HepG2 (cell line): ENCODE measurements at regions not wholly inside any gene's neighbourhood (a gene's known extent, or its start where the extent isn't known, plus 50 kb on each side); places are given as distances from the start of the nearest gene placed in this dataset.

Experiments used
- ELF1 ChIP-seq: sonication (generic); formaldehyde crosslinking; IDR thresholded peaks from 2 replicates; pipeline ENCODE4 v1.4.0; 2020; ENCODE audit warnings: missing genetic modification reagents
- ETS1 ChIP-seq: sonication (generic); formaldehyde crosslinking; IDR thresholded peaks from 2 replicates; pipeline ENCODE4 v1.4.0; 2020; ENCODE audit warnings: missing genetic modification reagents
- FOSL1 ChIP-seq: sonication (generic); formaldehyde crosslinking; IDR thresholded peaks from 2 replicates; pipeline ENCODE4 v1.9.0; 2021; ENCODE audit warnings: missing genetic modification reagents, borderline replicate concordance
- HMGXB3 ChIP-seq: sonication (generic); formaldehyde crosslinking; IDR thresholded peaks from 2 replicates; pipeline ENCODE4 v1.4.0; 2020; ENCODE audit warnings: missing genetic modification reagents, borderline replicate concordance
- HOMEZ ChIP-seq: IDR thresholded peaks from 2 replicates; pipeline ENCODE4 v1.6.1; 2016; ENCODE audit warnings: low read depth
- HOXA3 ChIP-seq: sonication (generic); formaldehyde crosslinking; IDR thresholded peaks from 2 replicates; pipeline ENCODE4 v1.5.0; 2020; ENCODE audit warnings: missing genetic modification reagents
- IKZF5 ChIP-seq: IDR thresholded peaks from 2 replicates; pipeline ENCODE4 v1.6.1; 2018; ENCODE audit warnings: missing genetic modification reagents, mild to moderate bottlenecking, missing compliant biosample characterization
- MEF2D ChIP-seq: sonication (generic); formaldehyde crosslinking; IDR thresholded peaks from 2 replicates; pipeline ENCODE4 v1.5.1; 2020; ENCODE audit warnings: mild to moderate bottlenecking, missing genetic modification reagents
- PITX1 ChIP-seq: sonication (generic); formaldehyde crosslinking; IDR thresholded peaks from 2 replicates; pipeline ENCODE4 v1.5.1; 2020; ENCODE audit warnings: mild to moderate bottlenecking, missing genetic modification reagents
- SMAD3 ChIP-seq: sonication (generic); formaldehyde crosslinking; IDR thresholded peaks from 2 replicates; pipeline ENCODE4 v1.4.0; 2020; ENCODE audit warnings: missing genetic modification reagents
- SNAI1 ChIP-seq: sonication (generic); formaldehyde crosslinking; IDR thresholded peaks from 2 replicates; pipeline ENCODE4 v1.5.0; 2020; ENCODE audit warnings: mild to moderate bottlenecking, missing genetic modification reagents, borderline replicate concordance
- SPEN ChIP-seq: sonication (generic); formaldehyde crosslinking; IDR thresholded peaks from 2 replicates; pipeline ENCODE4 v1.5.1; 2020; ENCODE audit warnings: low read depth, mild to moderate bottlenecking, missing genetic modification reagents
- ZBTB4 ChIP-seq: sonication (generic); formaldehyde crosslinking; IDR thresholded peaks from 2 replicates; pipeline ENCODE4 v1.4.0; 2020; ENCODE audit warnings: missing genetic modification reagents, mild to moderate bottlenecking, borderline replicate concordance
- ZBTB7A ChIP-seq: sonication (generic); formaldehyde crosslinking; IDR thresholded peaks from 2 replicates; pipeline ENCODE4 v1.8.0; 2022; ENCODE audit warnings: mild to moderate bottlenecking, missing genetic modification reagents
- ZNF501 ChIP-seq: sonication (generic); formaldehyde crosslinking; IDR thresholded peaks from 2 replicates; pipeline ENCODE4 v1.5.1; 2020; ENCODE audit warnings: mild to moderate bottlenecking, moderate library complexity, missing genetic modification reagents
- ZNF629 ChIP-seq: sonication (generic); formaldehyde crosslinking; conservative IDR thresholded peaks from 2 replicates; pipeline ENCODE4 v1.5.0; 2020; ENCODE audit warnings: missing genetic modification reagents
- ZSCAN25 ChIP-seq: sonication (generic); formaldehyde crosslinking; IDR thresholded peaks from 2 replicates; pipeline ENCODE4 v1.8.0; 2022; ENCODE audit warnings: mild to moderate bottlenecking, missing genetic modification reagents

GRCh38 chr6:6749702-6750491, 161.4 kb downstream of the LY86 start (continued):
- TF ChIP-seq HMGXB3 (CRISPR knock-in tag) (0 out of 2 replicates have a peak, but pooled peaks have one; percentile 52), ELF1 (CRISPR knock-in tag) (peak; percentile 86), ETS1 (no peak), ZNF501 (peak; percentile 56; the same call in 1 of the 2 replicates), PITX1 (CRISPR knock-in tag) (peak; percentile 76), ZBTB7A (CRISPR knock-in tag) (no peak), ZNF629 (CRISPR knock-in tag) (no peak), ZSCAN25 (CRISPR knock-in tag) (peak; percentile 83; the same call in 1 of the 2 replicates), HOXA3 (CRISPR knock-in tag) (peak; percentile 26; the same call in 1 of the 2 replicates), SMAD3 (CRISPR knock-in tag) (peak; percentile 45; the same call in 1 of the 2 replicates), FOSL1 (CRISPR knock-in tag) (peak; percentile 44; the same call in 1 of the 2 replicates), ZBTB4 (CRISPR knock-in tag) (peak; percentile 85; the same call in 1 of the 2 replicates), MEF2D (CRISPR knock-in tag) (0 out of 2 replicates have a peak, but pooled peaks have one; percentile 51), IKZF5 (CRISPR knock-in tag) (peak; percentile 83), SPEN (CRISPR knock-in tag) (peak; percentile 20), HOMEZ (CRISPR knock-in tag) (peak; percentile 64; the same call in 1 of the 2 replicates), SNAI1 (CRISPR knock-in tag) (no peak)
